ENCODE measurements at regions not wholly inside any gene's neighbourhood (a gene's known extent, or its start where the extent isn't known, plus 50 kb on each side); places are given as distances from the start of the nearest gene placed in this dataset.

DNA sequence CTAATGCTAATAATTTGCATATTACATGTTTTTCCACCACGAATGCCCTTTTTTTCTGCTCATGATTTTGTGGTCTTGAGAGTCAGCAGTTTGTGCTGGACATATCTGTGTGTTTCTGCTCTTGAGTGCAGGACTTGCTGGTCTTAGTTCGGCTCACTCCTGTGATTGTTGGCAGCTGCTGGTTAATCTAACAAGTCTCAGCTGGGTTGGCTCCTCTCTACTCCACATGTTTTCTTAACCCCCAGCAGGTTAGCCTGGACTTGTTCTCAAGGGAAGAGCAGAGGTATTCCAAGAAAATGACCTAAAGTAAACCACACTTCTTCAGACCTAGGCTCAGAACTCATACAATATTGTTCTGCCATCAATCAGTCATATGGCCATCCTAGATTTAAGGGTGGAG lies 1238.9 kb downstream of the XPNPEP1 start:
- H3K4me3 ChIP-seq (replicated peaks; ENCODE audit: low read depth, low read length), result no peak overlapping the region
- TF ChIP-seq, protein P1, sequence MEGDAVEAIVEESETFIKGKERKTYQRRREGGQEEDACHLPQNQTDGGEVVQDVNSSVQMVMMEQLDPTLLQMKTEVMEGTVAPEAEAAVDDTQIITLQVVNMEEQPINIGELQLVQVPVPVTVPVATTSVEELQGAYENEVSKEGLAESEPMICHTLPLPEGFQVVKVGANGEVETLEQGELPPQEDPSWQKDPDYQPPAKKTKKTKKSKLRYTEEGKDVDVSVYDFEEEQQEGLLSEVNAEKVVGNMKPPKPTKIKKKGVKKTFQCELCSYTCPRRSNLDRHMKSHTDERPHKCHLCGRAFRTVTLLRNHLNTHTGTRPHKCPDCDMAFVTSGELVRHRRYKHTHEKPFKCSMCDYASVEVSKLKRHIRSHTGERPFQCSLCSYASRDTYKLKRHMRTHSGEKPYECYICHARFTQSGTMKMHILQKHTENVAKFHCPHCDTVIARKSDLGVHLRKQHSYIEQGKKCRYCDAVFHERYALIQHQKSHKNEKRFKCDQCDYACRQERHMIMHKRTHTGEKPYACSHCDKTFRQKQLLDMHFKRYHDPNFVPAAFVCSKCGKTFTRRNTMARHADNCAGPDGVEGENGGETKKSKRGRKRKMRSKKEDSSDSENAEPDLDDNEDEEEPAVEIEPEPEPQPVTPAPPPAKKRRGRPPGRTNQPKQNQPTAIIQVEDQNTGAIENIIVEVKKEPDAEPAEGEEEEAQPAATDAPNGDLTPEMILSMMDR (IDR thresholded peaks at IDR 0.05; ENCODE audit: low read depth, low read length, missing control alignments), result no peak
- DNase-seq (ENCODE audit: extremely low read depth, low read depth), result no peak

- no peak for DNase-seq (ENCODE audit: extremely low read depth, low read depth)
- H3K4me3 ChIP-seq (replicated peaks; ENCODE audit: low read depth, low read length), result no peak overlapping the region
- TF ChIP-seq, protein P1 (IDR thresholded peaks at IDR 0.05; ENCODE audit: low read depth, low read length, missing control alignments), result no peak
Observed at GRCh38 chr10:108673741-108674140, 1249.6 kb downstream of the XPNPEP1 start.

- DNase-seq (ENCODE audit: extremely low read depth, low read depth), result no peak
Observed at GRCh38 chr10:108663587-108663986, 1259.7 kb downstream of the XPNPEP1 start.

DNA sequence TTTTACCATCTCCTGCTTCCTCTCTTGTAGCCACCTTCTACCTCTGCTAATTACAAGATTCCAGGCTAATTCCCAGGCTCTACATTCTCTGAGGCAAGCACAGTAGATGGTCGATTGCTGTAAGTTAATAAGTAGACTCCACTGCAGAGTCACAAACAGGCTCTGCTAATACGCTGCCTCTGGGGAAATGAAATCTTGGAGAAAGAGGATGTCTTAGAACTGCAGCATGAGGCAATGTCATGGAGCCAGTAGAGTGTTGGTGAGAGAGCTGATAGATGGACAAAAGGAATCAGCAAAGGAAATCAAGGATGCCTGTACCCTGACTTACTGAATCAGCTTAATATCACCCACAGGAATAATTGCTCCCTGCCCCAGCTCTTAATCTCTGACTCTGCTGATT lies 1260.3 kb downstream of the XPNPEP1 start:
- no peak overlapping the region for H3K4me3 ChIP-seq (replicated peaks; ENCODE audit: low read depth, low read length)
- no peak for DNase-seq (ENCODE audit: extremely low read depth, low read depth)
- TF ChIP-seq, protein P1 (IDR thresholded peaks at IDR 0.05; ENCODE audit: low read depth, low read length, missing control alignments), result no peak

More at GRCh38 chr10:108663587-108663986, 1259.7 kb downstream of the XPNPEP1 start:
- TF ChIP-seq, protein P1 (IDR thresholded peaks at IDR 0.05; ENCODE audit: low read depth, low read length, missing control alignments), result no peak
- no peak overlapping the region for H3K4me3 ChIP-seq (replicated peaks; ENCODE audit: low read depth, low read length)

GRCh38 chr10:108655057-108655456 lies 1268.3 kb downstream of the XPNPEP1 start:
- TF ChIP-seq, protein P1 (IDR thresholded peaks at IDR 0.05; ENCODE audit: low read depth, low read length, missing control alignments), result no peak
- no peak for DNase-seq (ENCODE audit: extremely low read depth, low read depth)
- H3K4me3 ChIP-seq (replicated peaks; ENCODE audit: low read depth, low read length), result no peak overlapping the region

GRCh38 chr10:108653531-108653930 lies 1269.8 kb downstream of the XPNPEP1 start:
- no peak for DNase-seq (ENCODE audit: extremely low read depth, low read depth)
- TF ChIP-seq, protein P1 (IDR thresholded peaks at IDR 0.05; ENCODE audit: low read depth, low read length, missing control alignments), result no peak
- H3K4me3 ChIP-seq (replicated peaks; ENCODE audit: low read depth, low read length), result no peak overlapping the region

DNA sequence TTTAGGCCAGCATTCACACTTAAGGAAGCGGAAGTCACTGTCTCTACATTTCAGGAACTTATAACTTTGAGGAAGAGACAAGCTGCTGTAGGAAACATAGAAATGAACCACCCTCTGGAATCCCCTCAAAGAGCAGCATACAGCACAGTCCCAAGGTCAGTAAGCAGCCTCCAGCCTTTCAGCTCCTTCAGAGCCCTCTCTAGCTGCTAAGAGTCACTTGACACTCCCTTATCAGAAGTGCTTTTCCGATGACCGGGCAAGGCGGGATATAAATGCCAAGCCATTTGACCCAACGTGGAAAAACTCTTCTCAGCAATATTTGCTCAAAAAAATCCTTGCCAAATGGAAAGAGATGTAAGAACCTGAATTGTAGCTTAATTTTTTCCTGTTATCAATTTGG lies 1284.3 kb downstream of the XPNPEP1 start:
- H3K4me3 ChIP-seq (replicated peaks; ENCODE audit: low read depth, low read length), result no peak overlapping the region
- DNase-seq (ENCODE audit: extremely low read depth, low read depth), result no peak
- TF ChIP-seq, protein P1 (IDR thresholded peaks at IDR 0.05; ENCODE audit: low read depth, low read length, missing control alignments), result no peak
